Thymus (tissue), 11 donors: ENCODE measurements at regions not wholly inside any gene's neighbourhood (a gene's known extent, or its start where the extent isn't known, plus 50 kb on each side); places are given as distances from the start of the nearest gene placed in this dataset.

ENCODE experiments used
- DNase-seq, 9 donors: peaks; one replicate each; pipeline ENCODE4 v3.0.0-alpha.2; 2013; ENCODE audit warnings: low spot score in 9 of 9, low read depth in 6 of 9, missing footprints in 1 of 9
- H3K27ac ChIP-seq, 2 donors: one replicate each; pipeline ENCODE4 v1.5.1; 2013; ENCODE audit warnings: control low read depth in 1 of 2, low read depth in 1 of 2, low read length in 1 of 2, mild to moderate bottlenecking in 1 of 2, moderate library complexity in 1 of 2
- H3K27me3 ChIP-seq, 2 donors: one replicate each; pipeline ENCODE4 v1.5.1; 2013; ENCODE audit warnings: low read length in 1 of 2; ENCODE audit not compliant: control insufficient read depth in 2 of 2, insufficient read depth in 1 of 2
- H3K36me3 ChIP-seq, 2 donors: one replicate each; pipeline ENCODE4 v1.5.1; 2013; ENCODE audit warnings: low read length in 1 of 2, mild to moderate bottlenecking in 1 of 2, moderate library complexity in 1 of 2; ENCODE audit not compliant: control insufficient read depth in 2 of 2, insufficient read depth in 2 of 2
- H3K4me1 ChIP-seq, 2 donors: one replicate each; pipeline ENCODE4 v1.5.1; 2013; ENCODE audit warnings: low read length in 2 of 2; ENCODE audit not compliant: control insufficient read depth in 2 of 2, insufficient read depth in 2 of 2
- H3K4me3 ChIP-seq, 2 donors: one replicate each; pipeline ENCODE4 v1.5.1; 2013; ENCODE audit warnings: low read length in 2 of 2, control low read depth in 1 of 2, mild to moderate bottlenecking in 1 of 2
- H3K9me3 ChIP-seq, 2 donors: one replicate each; pipeline ENCODE4 v1.5.1; 2013; ENCODE audit warnings: low read length in 1 of 2, mild to moderate bottlenecking in 1 of 2; ENCODE audit not compliant: control insufficient read depth in 2 of 2, insufficient read depth in 1 of 2
- WGBS: extraction: QIAGEN DNeasy Blood & Tissue Kit; methylation state at CpG from one replicate; pipeline ENCODE4 v1.1.7; 2013; 5-methylcytosine and 5-hydroxymethylcytosine counted together
- donor health status: healthy.

- Histone ChIP-seq H3K9me3 (no peaks in the 10 kb centered on the region), H3K36me3 (no peaks in the 10 kb centered on the region), H3K4me1 (no peaks in the 10 kb centered on the region), H3K4me3 (no peak overlapping the region), H3K27me3 (no peaks in the 10 kb centered on the region), H3K27ac (no peak overlapping the region)
- no peak for DNase-seq
- WGBS, result 87% methylated on average over 3 of the region's 3 CpGs
Observed at GRCh38 chr2:146908776-146909175, 936.1 kb upstream of the ACVR2A start.

GRCh38 chr2:146898083-146898482, 946.7 kb upstream of the ACVR2A start:
- Histone ChIP-seq H3K27ac (no peak overlapping the region), H3K36me3 (no peaks in the 10 kb centered on the region), H3K4me3 (no peak overlapping the region), H3K9me3 (no peaks in the 10 kb centered on the region), H3K4me1 (no peaks in the 10 kb centered on the region), H3K27me3 (no peaks in the 10 kb centered on the region)
- DNase-seq, result no peak
- WGBS, result 20% methylated on average over 1 of the region's 1 CpG

- DNase-seq, result no peak
- Histone ChIP-seq H3K27me3 (no peaks in the 10 kb centered on the region), H3K4me1 (no peaks in the 10 kb centered on the region), H3K36me3 (no peaks in the 10 kb centered on the region), H3K27ac (no peak overlapping the region), H3K4me3 (no peak overlapping the region), H3K9me3 (no peaks in the 10 kb centered on the region)
- 78% methylated on average over 1 of the region's 1 CpG for WGBS
Observed at GRCh38 chr2:146894514-146894913, 950.3 kb upstream of the ACVR2A start.

GRCh38 chr2:146893500-146894041, 951.3 kb upstream of the ACVR2A start:
- H3K36me3 ChIP-seq, result no peaks in the 10 kb centered on the region
- no peak for DNase-seq
- H3K4me1 ChIP-seq, result no peaks in the 10 kb centered on the region
- no peak overlapping the region for H3K4me3 ChIP-seq
- no peak overlapping the region for H3K27ac ChIP-seq
- no peaks in the 10 kb centered on the region for H3K9me3 ChIP-seq
- no peaks in the 10 kb centered on the region for H3K27me3 ChIP-seq
- 83% methylated on average over 5 of the region's 5 CpGs for WGBS

- H3K4me1 ChIP-seq, result no peaks in the 10 kb centered on the region
- 91% methylated on average over 2 of the region's 2 CpGs for WGBS
- no peaks in the 10 kb centered on the region for H3K9me3 ChIP-seq
- no peak for DNase-seq
- H3K27me3 ChIP-seq, result no peaks in the 10 kb centered on the region
- H3K4me3 ChIP-seq, result no peak overlapping the region
- no peak overlapping the region for H3K27ac ChIP-seq
- no peaks in the 10 kb centered on the region for H3K36me3 ChIP-seq
Observed at GRCh38 chr2:146890491-146890890, 954.3 kb upstream of the ACVR2A start.

- Histone ChIP-seq H3K27ac (no peak overlapping the region), H3K27me3 (no peaks in the 10 kb centered on the region), H3K9me3 (no peaks in the 10 kb centered on the region), H3K4me1 (no peaks in the 10 kb centered on the region), H3K36me3 (no peaks in the 10 kb centered on the region), H3K4me3 (no peak overlapping the region)
- 95% methylated on average over 6 of the region's 6 CpGs for WGBS
- no peak for DNase-seq
Observed at GRCh38 chr2:146879882-146880281, 964.9 kb upstream of the ACVR2A start.

GRCh38 chr2:146874260-146874658, 970.6 kb upstream of the ACVR2A start:
- no peaks in the 10 kb centered on the region for H3K36me3 ChIP-seq
- no peak overlapping the region for H3K4me3 ChIP-seq
- H3K27ac ChIP-seq, result no peak overlapping the region
- H3K27me3 ChIP-seq, result no peaks in the 10 kb centered on the region
- H3K4me1 ChIP-seq, result no peaks in the 10 kb centered on the region
- no peak for DNase-seq
- H3K9me3 ChIP-seq, result no peaks in the 10 kb centered on the region
- WGBS, result 2% methylated on average over 4 of the region's 4 CpGs

GRCh38 chr2:146873646-146874259, 971.1 kb upstream of the ACVR2A start:
- WGBS, result 83% methylated on average over 3 of the region's 3 CpGs
- Histone ChIP-seq H3K9me3 (no peaks in the 10 kb centered on the region), H3K36me3 (no peaks in the 10 kb centered on the region), H3K4me1 (no peaks in the 10 kb centered on the region), H3K27ac (no peak overlapping the region), H3K4me3 (no peak overlapping the region), H3K27me3 (no peaks in the 10 kb centered on the region)
- no peak for DNase-seq

- Histone ChIP-seq H3K4me3 (no peak overlapping the region), H3K27me3 (no peaks in the 10 kb centered on the region), H3K36me3 (no peaks in the 10 kb centered on the region), H3K9me3 (no peaks in the 10 kb centered on the region), H3K27ac (no peak overlapping the region), H3K4me1 (no peaks in the 10 kb centered on the region)
- 86% methylated on average over 2 of the region's 2 CpGs for WGBS
- DNase-seq, result no peak
Observed at GRCh38 chr2:146873056-146873455, 971.8 kb upstream of the ACVR2A start.
